ENCODE measurements at regions not wholly inside any gene's neighbourhood (a gene's known extent, or its start where the extent isn't known, plus 50 kb on each side); places are given as distances from the start of the nearest gene placed in this dataset.

- DNase-seq: no peak
These were observed 402.9 kb upstream of the CITED2 start for GRCh38 chr6:139777202-139777970.

- DNase-seq: no peak
These were observed 401.6 kb upstream of the CITED2 start for GRCh38 chr6:139776041-139776440.

- no peak for DNase-seq
These were observed 393.7 kb upstream of the CITED2 start for GRCh38 chr6:139768196-139768595.

- no peak for DNase-seq
These were observed 392.3 kb upstream of the CITED2 start for GRCh38 chr6:139766796-139767195.

GRCh38 chr6:139765825-139766285 lies 391.4 kb upstream of the CITED2 start:
- no peak for DNase-seq

- DNase-seq: peak; percentile 23 to 78
These were observed 390.1 kb upstream of the CITED2 start for GRCh38 chr6:139764498-139764986.

- DNase-seq: no peak
These were observed 389.2 kb upstream of the CITED2 start for GRCh38 chr6:139763468-139764210.

GRCh38 chr6:139762587-139763031 lies 388.2 kb upstream of the CITED2 start:
- peak; percentile 2 to 29 for DNase-seq

GRCh38 chr6:139760128-139760527 lies 385.7 kb upstream of the CITED2 start:
- DNase-seq: no peak

GRCh38 chr6:139759086-139759485 lies 384.6 kb upstream of the CITED2 start:
- no peak for DNase-seq

- no peak for DNase-seq
These were observed 383.8 kb upstream of the CITED2 start for GRCh38 chr6:139758209-139758611.

- no peak for DNase-seq
These were observed 383.3 kb upstream of the CITED2 start for GRCh38 chr6:139757784-139758183.

GRCh38 chr6:139756381-139756780 lies 381.9 kb upstream of the CITED2 start:
- DNase-seq: no peak

- no peak for DNase-seq
These were observed 380.7 kb upstream of the CITED2 start for GRCh38 chr6:139754898-139755775.

- DNase-seq: no peak
These were observed 378.9 kb upstream of the CITED2 start for GRCh38 chr6:139753198-139753861.

- no peak for DNase-seq
These were observed 377.6 kb upstream of the CITED2 start for GRCh38 chr6:139752086-139752485.

GRCh38 chr6:139751179-139751578 lies 376.7 kb upstream of the CITED2 start:
- no peak for DNase-seq

GRCh38 chr6:139748353-139749146 lies 374.1 kb upstream of the CITED2 start:
- DNase-seq: no peak

GRCh38 chr6:139747154-139747553 lies 372.7 kb upstream of the CITED2 start:
- DNase-seq: no peak

- DNase-seq: no peak
These were observed 370.4 kb upstream of the CITED2 start for GRCh38 chr6:139744891-139745290.

- DNase-seq: no peak
These were observed 369.4 kb upstream of the CITED2 start for GRCh38 chr6:139743664-139744437.
